NCI-H1092 (cell line): ENCODE measurements at regions not wholly inside any gene's neighbourhood (a gene's known extent, or its start where the extent isn't known, plus 50 kb on each side); places are given as distances from the start of the nearest gene placed in this dataset.
"Not testable (repeated sequence)": the region's sequence is repeated elsewhere in the genome, so short reads cannot be mapped to it uniquely, and the experiment has no call there.

Source experiments
- DNase-seq: peaks from one replicate; lab custom pipeline; 2025; lab: John Stamatoyannopoulos, UW

GRCh38 chr5:121006217-121006616 is 542.1 kb downstream of the PRR16 start:
- DNase-seq = no peak

- DNase-seq = no peak
Observed at GRCh38 chr5:121008041-121008440, 543.9 kb downstream of the PRR16 start.

- DNase-seq = no peak
Observed at GRCh38 chr5:121009058-121009457, 545.0 kb downstream of the PRR16 start.

GRCh38 chr5:121018004-121018403 is 553.9 kb downstream of the PRR16 start:
- DNase-seq = no peak

GRCh38 chr5:121019106-121019505 is 555.0 kb downstream of the PRR16 start:
- DNase-seq = no peak

- DNase-seq = no peak
Observed at GRCh38 chr5:121019734-121020133, 555.6 kb downstream of the PRR16 start.

- no peak for DNase-seq
Observed at GRCh38 chr5:121021681-121022080, 557.6 kb downstream of the PRR16 start.

- no peak for DNase-seq
Observed at GRCh38 chr5:121024416-121025311, 560.6 kb downstream of the PRR16 start.

- DNase-seq = no peak
Observed at GRCh38 chr5:121025671-121026070, 561.6 kb downstream of the PRR16 start.

- DNase-seq = no peak
Observed at GRCh38 chr5:121027636-121028035, 563.5 kb downstream of the PRR16 start.

GRCh38 chr5:121029536-121030245 is 565.6 kb downstream of the PRR16 start:
- no peak for DNase-seq

- no peak for DNase-seq
Observed at GRCh38 chr5:121031491-121031890, 567.4 kb downstream of the PRR16 start.

GRCh38 chr5:121033334-121033733 is 569.2 kb downstream of the PRR16 start:
- DNase-seq = no peak

GRCh38 chr5:121038438-121038837 is 574.3 kb downstream of the PRR16 start:
- DNase-seq = no peak

GRCh38 chr5:121049971-121050370 is 585.9 kb downstream of the PRR16 start:
- no peak for DNase-seq

GRCh38 chr5:121053055-121053985 is 589.2 kb downstream of the PRR16 start:
- DNase-seq = no peak

GRCh38 chr5:121055586-121055985 is 591.5 kb downstream of the PRR16 start:
- DNase-seq = no peak

GRCh38 chr5:121064241-121064640 is 600.1 kb downstream of the PRR16 start:
- not testable (repeated sequence) for DNase-seq

GRCh38 chr5:121086671-121087070 is 622.6 kb downstream of the PRR16 start:
- DNase-seq = no peak

GRCh38 chr5:121087560-121087959 is 623.5 kb downstream of the PRR16 start:
- no peak for DNase-seq

- no peak for DNase-seq
Observed at GRCh38 chr5:121088341-121088740, 624.2 kb downstream of the PRR16 start.

GRCh38 chr5:121090822-121091221 is 626.7 kb downstream of the PRR16 start:
- no peak for DNase-seq
